ENCODE measurements at regions not wholly inside any gene's neighbourhood (a gene's known extent, or its start where the extent isn't known, plus 50 kb on each side); places are given as distances from the start of the nearest gene placed in this dataset.

DNA sequence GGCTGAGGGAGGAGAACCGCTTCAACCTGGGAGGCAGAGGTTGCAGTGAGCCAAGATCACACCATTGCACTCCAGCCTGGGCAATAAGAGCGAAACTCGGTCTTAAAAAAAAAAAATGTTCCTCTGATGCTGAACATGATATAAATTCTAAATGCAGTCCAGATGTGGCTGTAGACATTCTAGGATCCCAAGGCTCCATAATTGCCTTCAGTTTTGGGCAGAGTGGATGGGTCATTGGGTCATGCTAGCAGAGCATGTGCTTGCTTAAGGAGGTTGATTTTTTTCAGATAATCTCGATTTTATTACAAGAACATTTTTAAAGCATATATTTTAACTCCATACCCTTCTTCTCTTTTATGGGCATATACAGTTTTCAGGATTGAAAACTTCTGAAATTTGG lies 112.0 kb downstream of the UTRN start:
- Histone ChIP-seq H3F3A (ENCODE audit: insufficient read depth, low read length) (no peaks in the 10 kb centered on the region), H3K4me2 (ENCODE audit: low read length) (no peak overlapping the region), H3K9ac (ENCODE audit: low read length) (no peak overlapping the region), H3K9me3 (ENCODE audit: low read length) (0 out of 2 replicates have a peak, but pooled peaks cover 2% of the 10 kb centered on the region), H3K27ac (ENCODE audit: low read depth, low read length, poor library complexity, severe bottlenecking) (no peak overlapping the region), H2AFZ (ENCODE audit: low read length) (no peak overlapping the region), H3K4me1 (ENCODE audit: insufficient read depth, low read length, severe bottlenecking) (no peaks in the 10 kb centered on the region), H4K20me1 (ENCODE audit: insufficient read depth, low read length) (no peaks in the 10 kb centered on the region), H3K36me3 (ENCODE audit: insufficient read depth, low read length) (no peaks in the 10 kb centered on the region), H3K27me3 (ENCODE audit: insufficient read depth, low read length) (no peaks in the 10 kb centered on the region), H3K4me3 (ENCODE audit: low read depth, low read length, poor library complexity, severe bottlenecking) (no peak overlapping the region), H3K9me2 (ENCODE audit: low read depth, low read length) (no peaks in the 10 kb centered on the region), H3K79me2 (ENCODE audit: insufficient read depth, low read length) (no peaks in the 10 kb centered on the region)
- no peak for TF ChIP-seq EZH2 (IDR thresholded peaks at IDR 0.05; ENCODE audit: borderline replicate concordance, low read length)
- TF ChIP-seq, protein P1, sequence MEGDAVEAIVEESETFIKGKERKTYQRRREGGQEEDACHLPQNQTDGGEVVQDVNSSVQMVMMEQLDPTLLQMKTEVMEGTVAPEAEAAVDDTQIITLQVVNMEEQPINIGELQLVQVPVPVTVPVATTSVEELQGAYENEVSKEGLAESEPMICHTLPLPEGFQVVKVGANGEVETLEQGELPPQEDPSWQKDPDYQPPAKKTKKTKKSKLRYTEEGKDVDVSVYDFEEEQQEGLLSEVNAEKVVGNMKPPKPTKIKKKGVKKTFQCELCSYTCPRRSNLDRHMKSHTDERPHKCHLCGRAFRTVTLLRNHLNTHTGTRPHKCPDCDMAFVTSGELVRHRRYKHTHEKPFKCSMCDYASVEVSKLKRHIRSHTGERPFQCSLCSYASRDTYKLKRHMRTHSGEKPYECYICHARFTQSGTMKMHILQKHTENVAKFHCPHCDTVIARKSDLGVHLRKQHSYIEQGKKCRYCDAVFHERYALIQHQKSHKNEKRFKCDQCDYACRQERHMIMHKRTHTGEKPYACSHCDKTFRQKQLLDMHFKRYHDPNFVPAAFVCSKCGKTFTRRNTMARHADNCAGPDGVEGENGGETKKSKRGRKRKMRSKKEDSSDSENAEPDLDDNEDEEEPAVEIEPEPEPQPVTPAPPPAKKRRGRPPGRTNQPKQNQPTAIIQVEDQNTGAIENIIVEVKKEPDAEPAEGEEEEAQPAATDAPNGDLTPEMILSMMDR (IDR thresholded peaks at IDR 0.05; ENCODE audit: low read length) = no peak

- no peak for TF ChIP-seq EZH2 (IDR thresholded peaks at IDR 0.05; ENCODE audit: borderline replicate concordance, low read length)
- TF ChIP-seq, protein P1 (IDR thresholded peaks at IDR 0.05; ENCODE audit: low read length) = no peak
- H3K4me2 ChIP-seq (ENCODE audit: low read length) = no peak overlapping the region
- H3K27me3 ChIP-seq (ENCODE audit: insufficient read depth, low read length) = no peaks in the 10 kb centered on the region
Observed at GRCh38 chr6:144400321-144400720, 115.2 kb downstream of the UTRN start.

DNA sequence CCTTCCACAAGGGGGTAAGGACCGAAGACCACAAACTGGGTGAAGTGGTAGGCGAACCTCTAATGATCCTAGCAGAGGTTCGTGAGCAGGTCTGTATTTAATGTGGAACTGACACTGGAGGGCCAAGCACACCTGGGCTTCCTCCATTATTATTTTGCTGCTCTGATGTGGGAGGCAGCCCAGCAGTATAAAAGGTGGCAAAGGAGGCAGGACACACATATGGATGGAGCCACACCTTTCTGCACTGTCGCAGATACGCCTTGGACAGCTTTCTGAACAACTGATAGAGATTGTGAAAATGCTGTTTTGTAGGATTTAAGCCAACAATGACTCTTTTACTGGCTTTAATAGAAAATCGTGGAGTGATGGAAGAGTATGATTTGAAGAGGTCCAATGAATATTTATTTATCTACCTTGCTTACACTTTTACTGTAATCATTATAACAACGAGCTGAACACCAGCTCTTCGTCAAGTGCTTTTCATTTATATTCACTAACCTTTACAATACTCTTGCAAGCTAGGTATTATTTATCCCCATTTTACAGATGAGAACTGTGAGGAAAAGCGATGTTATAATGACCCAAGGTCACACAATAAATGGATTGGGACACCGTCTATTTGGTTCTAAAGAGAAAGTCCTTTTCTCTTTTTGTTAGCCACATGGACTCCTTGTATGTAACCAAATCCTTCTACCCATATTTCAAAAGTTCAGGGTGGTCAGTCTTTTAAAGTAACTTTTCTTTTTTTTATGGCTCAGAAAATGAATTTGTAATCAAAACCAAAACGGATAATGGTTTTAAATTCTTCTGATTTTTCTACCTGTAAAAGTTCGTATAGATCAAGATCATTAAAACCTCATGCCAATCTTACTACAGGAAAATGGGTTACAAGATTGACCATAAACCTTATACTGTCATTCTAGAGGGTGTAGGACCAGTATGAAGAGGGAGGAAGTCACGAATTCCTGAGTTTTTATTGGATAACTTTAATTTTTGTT lies 116.9 kb downstream of the UTRN start:
- Histone ChIP-seq H3K9me3 (ENCODE audit: low read length) (0 out of 2 replicates have a peak, but pooled peaks cover 2% of the 10 kb centered on the region), H3K9ac (ENCODE audit: low read length) (no peak overlapping the region), H3K4me2 (ENCODE audit: low read length) (no peak overlapping the region), H3K27ac (ENCODE audit: low read depth, low read length, poor library complexity, severe bottlenecking) (no peak overlapping the region), H3K36me3 (ENCODE audit: insufficient read depth, low read length) (no peaks in the 10 kb centered on the region), H3K27me3 (ENCODE audit: insufficient read depth, low read length) (no peaks in the 10 kb centered on the region), H4K20me1 (ENCODE audit: insufficient read depth, low read length) (no peaks in the 10 kb centered on the region), H2AFZ (ENCODE audit: low read length) (no peak overlapping the region), H3F3A (ENCODE audit: insufficient read depth, low read length) (no peaks in the 10 kb centered on the region), H3K4me3 (ENCODE audit: low read depth, low read length, poor library complexity, severe bottlenecking) (no peak overlapping the region), H3K79me2 (ENCODE audit: insufficient read depth, low read length) (no peaks in the 10 kb centered on the region), H3K4me1 (ENCODE audit: insufficient read depth, low read length, severe bottlenecking) (no peaks in the 10 kb centered on the region), H3K9me2 (ENCODE audit: low read depth, low read length) (no peaks in the 10 kb centered on the region)
- TF ChIP-seq, protein P1 (IDR thresholded peaks at IDR 0.05; ENCODE audit: low read length) = no peak
- no peak for TF ChIP-seq EZH2 (IDR thresholded peaks at IDR 0.05; ENCODE audit: borderline replicate concordance, low read length)

More at GRCh38 chr6:144400321-144400720, 115.2 kb downstream of the UTRN start:
- Histone ChIP-seq H4K20me1 (ENCODE audit: insufficient read depth, low read length) (no peaks in the 10 kb centered on the region), H3K4me1 (ENCODE audit: insufficient read depth, low read length, severe bottlenecking) (no peaks in the 10 kb centered on the region), H3K4me3 (ENCODE audit: low read depth, low read length, poor library complexity, severe bottlenecking) (no peak overlapping the region), H3K36me3 (ENCODE audit: insufficient read depth, low read length) (no peaks in the 10 kb centered on the region), H3K27ac (ENCODE audit: low read depth, low read length, poor library complexity, severe bottlenecking) (no peak overlapping the region), H3K9me2 (ENCODE audit: low read depth, low read length) (no peaks in the 10 kb centered on the region), H3F3A (ENCODE audit: insufficient read depth, low read length) (no peaks in the 10 kb centered on the region), H3K79me2 (ENCODE audit: insufficient read depth, low read length) (no peaks in the 10 kb centered on the region), H3K9ac (ENCODE audit: low read length) (no peak overlapping the region), H2AFZ (ENCODE audit: low read length) (no peak overlapping the region), H3K9me3 (ENCODE audit: low read length) (0 out of 2 replicates have a peak, but pooled peaks cover 2% of the 10 kb centered on the region)

Measured in OCI-LY1 (cell line).